KMS-11 (cell line): ENCODE measurements at regions not wholly inside any gene's neighbourhood (a gene's known extent, or its start where the extent isn't known, plus 50 kb on each side); places are given as distances from the start of the nearest gene placed in this dataset.

ENCODE experiments used
- H2AFZ ChIP-seq: fragments of 200-600 bp; sonication (generic); 2 replicates; pipeline ENCODE4 v1.6.1; 2016; ENCODE audit warnings: antibody characterized with exemption, mixed run types, low read depth
- H3K27ac ChIP-seq: fragments of 200-600 bp; sonication (generic); 2 replicates; pipeline ENCODE4 v1.6.1; 2016; ENCODE audit warnings: mild to moderate bottlenecking, mixed run types
- H3K27me3 ChIP-seq: fragments of 200-600 bp; sonication (generic); 2 replicates; pipeline ENCODE4 v1.6.1; 2017; ENCODE audit warnings: mild to moderate bottlenecking, low read depth, mixed run types, moderate library complexity; ENCODE audit not compliant: insufficient read depth
- H3K36me3 ChIP-seq: fragments of 200-600 bp; sonication (generic); 2 replicates; pipeline ENCODE4 v1.6.1; 2017; ENCODE audit warnings: mild to moderate bottlenecking, mixed run types; ENCODE audit not compliant: insufficient read depth
- H3K4me1 ChIP-seq: fragments of 200-600 bp; sonication (generic); 2 replicates; pipeline ENCODE4 v1.6.1; 2016; ENCODE audit warnings: mild to moderate bottlenecking, low read depth, mixed run types; ENCODE audit not compliant: poor library complexity, severe bottlenecking
- H3K4me2 ChIP-seq: fragments of 200-600 bp; sonication (generic); 2 replicates; pipeline ENCODE4 v1.7.0; 2016; ENCODE audit warnings: mild to moderate bottlenecking, mixed run types
- H3K4me3 ChIP-seq: fragments of 200-600 bp; sonication (generic); IDR thresholded peaks from 2 replicates; pipeline ENCODE4 v1.6.1; 2017; ENCODE audit warnings: low read depth, low read length, mixed read lengths; ENCODE audit not compliant: insufficient read depth
- H3K79me2 ChIP-seq: fragments of 200-600 bp; sonication (generic); 2 replicates; pipeline ENCODE4 v1.6.1; 2016; ENCODE audit warnings: low read depth, mixed run types; ENCODE audit not compliant: insufficient read depth
- H3K9ac ChIP-seq: fragments of 200-600 bp; sonication (generic); 2 replicates; pipeline ENCODE4 v1.6.1; 2016; ENCODE audit warnings: mild to moderate bottlenecking, mixed run types
- H4K20me1 ChIP-seq: fragments of 200-600 bp; sonication (generic); 2 replicates; pipeline ENCODE4 v1.6.1; 2016; ENCODE audit warnings: mild to moderate bottlenecking, mixed run types; ENCODE audit not compliant: insufficient read depth
- CTCF ChIP-seq: fragments of 200-600 bp; sonication (generic); conservative IDR thresholded peaks from 2 replicates; pipeline ENCODE4 v1.6.1; 2017; ENCODE audit warnings: low read depth, mild to moderate bottlenecking, antibody characterized with exemption, low read length, moderate library complexity, mixed read lengths

GRCh38 chr2:34401186-34401585 is 802.1 kb upstream of the FAM98A start:
- H3K36me3 ChIP-seq: no peaks in the 10 kb centered on the region
- no peak overlapping the region for H3K4me2 ChIP-seq
- H3K27me3 ChIP-seq: no peaks in the 10 kb centered on the region
- H4K20me1 ChIP-seq: no peaks in the 10 kb centered on the region
- no peak overlapping the region for H2AFZ ChIP-seq
- no peak overlapping the region for H3K27ac ChIP-seq
- H3K4me1 ChIP-seq: no peaks in the 10 kb centered on the region
- no peak for TF ChIP-seq CTCF
- H3K79me2 ChIP-seq: no peaks in the 10 kb centered on the region
- no peak overlapping the region for H3K4me3 ChIP-seq
- H3K9ac ChIP-seq: no peak overlapping the region

GRCh38 chr2:34388446-34388845 is 789.3 kb upstream of the FAM98A start:
- Histone ChIP-seq H3K27me3 (no peaks in the 10 kb centered on the region), H2AFZ (no peak overlapping the region), H3K4me3 (no peak overlapping the region), H3K4me2 (no peak overlapping the region), H3K79me2 (no peaks in the 10 kb centered on the region), H4K20me1 (no peaks in the 10 kb centered on the region), H3K4me1 (no peaks in the 10 kb centered on the region), H3K36me3 (no peaks in the 10 kb centered on the region), H3K9ac (no peak overlapping the region), H3K27ac (no peak overlapping the region)
- TF ChIP-seq CTCF: no peak

- Histone ChIP-seq H3K36me3 (no peaks in the 10 kb centered on the region), H4K20me1 (no peaks in the 10 kb centered on the region), H3K4me2 (no peak overlapping the region), H3K27ac (no peak overlapping the region), H2AFZ (no peak overlapping the region), H3K79me2 (no peaks in the 10 kb centered on the region), H3K27me3 (no peaks in the 10 kb centered on the region), H3K4me1 (no peaks in the 10 kb centered on the region), H3K9ac (no peak overlapping the region), H3K4me3 (no peak overlapping the region)
- no peak for TF ChIP-seq CTCF
Measured at GRCh38 chr2:34387536-34387935, 788.4 kb upstream of the FAM98A start.

- Histone ChIP-seq H3K4me3 (no peak overlapping the region), H3K27me3 (no peaks in the 10 kb centered on the region), H3K4me2 (no peak overlapping the region), H4K20me1 (no peaks in the 10 kb centered on the region), H3K9ac (no peak overlapping the region), H3K36me3 (no peaks in the 10 kb centered on the region), H3K4me1 (no peaks in the 10 kb centered on the region), H3K27ac (no peak overlapping the region), H3K79me2 (no peaks in the 10 kb centered on the region), H2AFZ (no peak overlapping the region)
- no peak for TF ChIP-seq CTCF
Measured at GRCh38 chr2:34379586-34379985, 780.5 kb upstream of the FAM98A start.
